ENCODE measurements at regions not wholly inside any gene's neighbourhood (a gene's known extent, or its start where the extent isn't known, plus 50 kb on each side); places are given as distances from the start of the nearest gene placed in this dataset.

DNA sequence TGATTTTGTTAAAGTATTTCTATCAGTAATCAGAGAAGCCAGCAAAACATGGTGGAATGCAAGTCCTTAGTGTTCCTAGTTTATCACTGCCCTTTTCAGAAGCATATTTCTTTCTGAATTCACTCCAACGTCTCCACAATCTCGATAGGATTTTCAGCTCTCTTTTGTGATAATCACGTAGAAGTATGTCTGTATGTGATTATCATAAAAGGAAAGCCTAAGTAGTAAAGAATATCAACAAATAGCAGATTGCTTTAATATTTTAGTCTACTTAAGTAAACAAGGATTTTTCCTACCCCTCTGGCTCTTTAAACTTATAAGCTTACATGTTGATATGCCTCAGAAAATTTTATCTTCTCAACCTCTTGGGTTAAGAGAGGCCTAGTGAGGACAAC is 147.4 kb upstream of the NUDT4 start:
- TF ChIP-seq, protein P1, sequence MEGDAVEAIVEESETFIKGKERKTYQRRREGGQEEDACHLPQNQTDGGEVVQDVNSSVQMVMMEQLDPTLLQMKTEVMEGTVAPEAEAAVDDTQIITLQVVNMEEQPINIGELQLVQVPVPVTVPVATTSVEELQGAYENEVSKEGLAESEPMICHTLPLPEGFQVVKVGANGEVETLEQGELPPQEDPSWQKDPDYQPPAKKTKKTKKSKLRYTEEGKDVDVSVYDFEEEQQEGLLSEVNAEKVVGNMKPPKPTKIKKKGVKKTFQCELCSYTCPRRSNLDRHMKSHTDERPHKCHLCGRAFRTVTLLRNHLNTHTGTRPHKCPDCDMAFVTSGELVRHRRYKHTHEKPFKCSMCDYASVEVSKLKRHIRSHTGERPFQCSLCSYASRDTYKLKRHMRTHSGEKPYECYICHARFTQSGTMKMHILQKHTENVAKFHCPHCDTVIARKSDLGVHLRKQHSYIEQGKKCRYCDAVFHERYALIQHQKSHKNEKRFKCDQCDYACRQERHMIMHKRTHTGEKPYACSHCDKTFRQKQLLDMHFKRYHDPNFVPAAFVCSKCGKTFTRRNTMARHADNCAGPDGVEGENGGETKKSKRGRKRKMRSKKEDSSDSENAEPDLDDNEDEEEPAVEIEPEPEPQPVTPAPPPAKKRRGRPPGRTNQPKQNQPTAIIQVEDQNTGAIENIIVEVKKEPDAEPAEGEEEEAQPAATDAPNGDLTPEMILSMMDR (IDR thresholded peaks at IDR 0.05) = no peak
- TF ChIP-seq POLR2A (IDR thresholded peaks at IDR 0.05) (no peak), EP300 (IDR thresholded peaks at IDR 0.05) (no peak)
- Histone ChIP-seq H3K9me3 (no peaks in the 10 kb centered on the region), H3K4me1 (ENCODE audit: insufficient read depth) (no peaks in the 10 kb centered on the region), H3K4me3 (no peak overlapping the region), H3K27me3 (no peaks in the 10 kb centered on the region), H3K27ac (no peak overlapping the region), H3K36me3 (no peaks in the 10 kb centered on the region)
- no peak for DNase-seq
- intact Hi-C loops (cut with DNase I) = no loop called here
- WGBS, 3 donors = 5 to 21% (median 17%) methylated on average over 3 of the region's 3 CpGs

DNA sequence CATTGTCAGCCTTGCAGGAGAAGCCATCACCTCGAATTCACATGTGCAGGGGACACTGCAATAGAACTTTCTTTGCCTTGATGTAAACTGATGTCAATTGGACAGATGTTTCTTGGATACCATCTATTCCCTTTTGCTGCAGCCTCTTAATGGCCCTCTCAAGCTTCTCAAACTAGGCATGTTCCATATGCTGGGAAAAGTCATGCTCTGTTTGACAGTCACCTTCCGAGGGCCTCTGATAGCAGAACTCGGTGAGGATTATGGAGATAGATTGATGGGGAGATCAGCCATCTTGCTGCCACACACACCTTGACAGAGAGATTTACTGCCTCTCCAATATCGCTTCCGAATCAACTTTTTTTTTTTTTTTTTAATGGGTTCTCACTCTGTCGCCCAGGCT is 145.8 kb upstream of the NUDT4 start:
- Histone ChIP-seq H3K4me1 (ENCODE audit: insufficient read depth) (no peaks in the 10 kb centered on the region), H3K9me3 (no peaks in the 10 kb centered on the region), H3K27me3 (no peaks in the 10 kb centered on the region), H3K27ac (no peak overlapping the region), H3K4me3 (no peak overlapping the region), H3K36me3 (no peaks in the 10 kb centered on the region)
- intact Hi-C loops (cut with DNase I) = no loop called here
- no peak for DNase-seq
- TF ChIP-seq, protein P1 (IDR thresholded peaks at IDR 0.05) = no peak
- TF ChIP-seq POLR2A (IDR thresholded peaks at IDR 0.05) = no peak
- TF ChIP-seq EP300 (IDR thresholded peaks at IDR 0.05) = no peak
- WGBS, 3 donors = 94 to 97% (median 96%) methylated on average over 6 of the region's 6 CpGs

DNA sequence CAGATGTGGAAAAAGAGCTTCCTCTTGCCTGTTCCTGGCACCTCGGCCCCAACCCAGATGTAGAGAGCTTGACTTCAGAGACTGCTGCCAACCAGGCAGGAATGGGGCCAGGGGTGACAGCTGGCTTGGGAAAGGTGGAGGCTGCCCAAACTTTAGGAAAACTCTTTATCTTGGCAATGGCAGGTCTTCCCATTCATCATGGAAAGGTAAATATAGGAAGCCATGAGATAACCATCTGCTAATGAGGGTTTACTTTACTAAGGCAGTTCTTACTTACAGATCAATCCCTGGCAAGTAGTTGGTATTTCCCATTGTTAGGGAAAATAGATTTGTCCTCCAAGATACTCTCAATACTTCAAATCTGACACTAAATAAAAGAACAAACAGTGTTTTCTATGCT is 143.1 kb upstream of the NUDT4 start:
- H3K9me3 ChIP-seq = no peaks in the 10 kb centered on the region
- DNase-seq = no peak
- H3K36me3 ChIP-seq = no peaks in the 10 kb centered on the region
- TF ChIP-seq POLR2A (IDR thresholded peaks at IDR 0.05) (no peak), EP300 (IDR thresholded peaks at IDR 0.05) (no peak)
- TF ChIP-seq, protein P1 (IDR thresholded peaks at IDR 0.05) = no peak
- intact Hi-C loops (cut with DNase I) = no loop called here
- H3K4me1 ChIP-seq (ENCODE audit: insufficient read depth) = no peaks in the 10 kb centered on the region
- no peaks in the 10 kb centered on the region for H3K27me3 ChIP-seq
- H3K4me3 ChIP-seq = no peak overlapping the region
- H3K27ac ChIP-seq = no peak overlapping the region
- WGBS, 3 donors = 63 to 73% (median 67%) methylated on average over 1 of the region's 1 CpG

DNA sequence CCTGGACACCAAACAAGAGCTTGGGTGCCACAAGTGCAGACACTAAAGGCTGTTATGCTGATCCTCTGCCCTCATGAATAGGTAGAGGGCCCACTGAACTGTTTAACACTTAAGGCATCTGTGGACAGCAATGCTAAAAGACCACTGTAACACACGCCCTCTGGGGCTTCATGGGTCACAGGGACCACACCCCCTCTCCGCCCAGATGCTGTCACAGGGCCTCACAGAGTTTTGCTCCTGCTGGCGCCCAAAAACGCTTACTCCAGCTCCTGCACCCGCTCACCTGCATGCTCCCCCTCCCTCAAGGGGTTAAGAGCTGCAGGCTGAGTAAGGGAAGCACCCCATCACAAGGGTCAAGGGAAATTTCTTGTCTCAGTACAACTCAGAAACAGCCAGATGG is 141.8 kb upstream of the NUDT4 start:
- no peaks in the 10 kb centered on the region for H3K36me3 ChIP-seq
- no peak for DNase-seq
- no peak overlapping the region for H3K27ac ChIP-seq
- no peaks in the 10 kb centered on the region for H3K9me3 ChIP-seq
- H3K4me1 ChIP-seq (ENCODE audit: insufficient read depth) = no peaks in the 10 kb centered on the region
- no peaks in the 10 kb centered on the region for H3K27me3 ChIP-seq
- TF ChIP-seq, protein P1 (IDR thresholded peaks at IDR 0.05) = no peak
- TF ChIP-seq POLR2A (IDR thresholded peaks at IDR 0.05) (no peak), EP300 (IDR thresholded peaks at IDR 0.05) (no peak)
- no peak overlapping the region for H3K4me3 ChIP-seq
- WGBS, 3 donors = 92 to 97% (median 93%) methylated on average over 5 of the region's 5 CpGs
- intact Hi-C loops (cut with DNase I) = no loop called here

All from ovary (tissue), 7 donors.